ENCODE measurements at regions not wholly inside any gene's neighbourhood (a gene's known extent, or its start where the extent isn't known, plus 50 kb on each side); places are given as distances from the start of the nearest gene placed in this dataset.

- intact Hi-C loops (cut with DNase I; ENCODE audit: low total_unique reads), result no loop called here
- Histone ChIP-seq H3K36me3 (no peaks in the 10 kb centered on the region), H3K4me1 (no peaks in the 10 kb centered on the region), H3K9me3 (no peaks in the 10 kb centered on the region), H3K4me3 (no peak overlapping the region), H3K27me3 (no peaks in the 10 kb centered on the region), H3K27ac (no peak overlapping the region)
- TF ChIP-seq POLR2AphosphoS5 (IDR thresholded peaks at IDR 0.05) (no peak), CTCF (IDR thresholded peaks at IDR 0.05) (no peak), POLR2A (IDR thresholded peaks at IDR 0.05) (no peak)
- no peak for DNase-seq (ENCODE audit: low spot score in 2 of 2)
These were observed 1512.0 kb downstream of the ARAP2 start for GRCh38 chr4:34732176-34732950.

GRCh38 chr4:34733185-34733941, 1511.0 kb downstream of the ARAP2 start:
- Histone ChIP-seq H3K4me1 (no peaks in the 10 kb centered on the region), H3K9me3 (no peaks in the 10 kb centered on the region), H3K4me3 (no peak overlapping the region), H3K27me3 (no peaks in the 10 kb centered on the region), H3K36me3 (no peaks in the 10 kb centered on the region), H3K27ac (no peak overlapping the region)
- no peak for TF ChIP-seq POLR2A (IDR thresholded peaks at IDR 0.05)
- no peak for TF ChIP-seq CTCF (IDR thresholded peaks at IDR 0.05)
- TF ChIP-seq POLR2AphosphoS5 (IDR thresholded peaks at IDR 0.05), result no peak
- DNase-seq (ENCODE audit: low spot score in 2 of 2), result no peak
- intact Hi-C loops (cut with DNase I; ENCODE audit: low total_unique reads), result no loop called here

GRCh38 chr4:34766935-34767334, 1477.4 kb downstream of the ARAP2 start:
- H3K9me3 ChIP-seq, result no peaks in the 10 kb centered on the region
- no peaks in the 10 kb centered on the region for H3K4me1 ChIP-seq
- no peaks in the 10 kb centered on the region for H3K36me3 ChIP-seq
- TF ChIP-seq POLR2A (IDR thresholded peaks at IDR 0.05) (no peak), POLR2AphosphoS5 (IDR thresholded peaks at IDR 0.05) (no peak), CTCF (IDR thresholded peaks at IDR 0.05) (no peak)
- no peaks in the 10 kb centered on the region for H3K27me3 ChIP-seq
- H3K4me3 ChIP-seq, result no peak overlapping the region
- no peak overlapping the region for H3K27ac ChIP-seq
- no peak for DNase-seq (ENCODE audit: low spot score in 2 of 2)
- intact Hi-C loops (cut with DNase I; ENCODE audit: low total_unique reads), result no loop called here

- H3K27ac ChIP-seq, result no peak overlapping the region
- intact Hi-C loops (cut with DNase I; ENCODE audit: low total_unique reads), result no loop called here
- no peaks in the 10 kb centered on the region for H3K4me1 ChIP-seq
- no peak overlapping the region for H3K4me3 ChIP-seq
- no peaks in the 10 kb centered on the region for H3K9me3 ChIP-seq
- no peak for DNase-seq (ENCODE audit: low spot score in 2 of 2)
- no peaks in the 10 kb centered on the region for H3K27me3 ChIP-seq
- TF ChIP-seq CTCF (IDR thresholded peaks at IDR 0.05) (no peak), POLR2A (IDR thresholded peaks at IDR 0.05) (no peak), POLR2AphosphoS5 (IDR thresholded peaks at IDR 0.05) (no peak)
- H3K36me3 ChIP-seq, result no peaks in the 10 kb centered on the region
These were observed 1476.9 kb downstream of the ARAP2 start for GRCh38 chr4:34767407-34767806.

- no peak for TF ChIP-seq CTCF (IDR thresholded peaks at IDR 0.05)
- TF ChIP-seq POLR2AphosphoS5 (IDR thresholded peaks at IDR 0.05), result no peak
- no peak for TF ChIP-seq POLR2A (IDR thresholded peaks at IDR 0.05)
- Histone ChIP-seq H3K4me3 (no peak overlapping the region), H3K9me3 (no peaks in the 10 kb centered on the region), H3K27ac (no peak overlapping the region), H3K27me3 (no peaks in the 10 kb centered on the region), H3K4me1 (no peaks in the 10 kb centered on the region), H3K36me3 (no peaks in the 10 kb centered on the region)
- intact Hi-C loops (cut with DNase I; ENCODE audit: low total_unique reads), result no loop called here
- DNase-seq (ENCODE audit: low spot score in 2 of 2), result no peak
These were observed 1472.7 kb downstream of the ARAP2 start for GRCh38 chr4:34771632-34772031.
